ENCODE measurements at regions not wholly inside any gene's neighbourhood (a gene's known extent, or its start where the extent isn't known, plus 50 kb on each side); places are given as distances from the start of the nearest gene placed in this dataset.

- ATAC-seq (ENCODE audit: insufficient read depth, low FRiP score) (no peak), DNase-seq (no peak)
- no peak overlapping the region for H3K4me3 ChIP-seq
- no peak overlapping the region for H3K9ac ChIP-seq (ENCODE audit: insufficient read depth in 1 of 2, low read length in 2 of 2)
- no peaks in the 10 kb centered on the region for H3K36me3 ChIP-seq (ENCODE audit: control insufficient read depth in 4 of 4, insufficient read depth in 4 of 4, low read length in 4 of 4)
- H3K9me3 ChIP-seq (ENCODE audit: control insufficient read depth in 4 of 4, insufficient read depth in 3 of 4, low read length in 3 of 4), result no peaks in the 10 kb centered on the region
- no peaks in the 10 kb centered on the region for H3K27me3 ChIP-seq (ENCODE audit: control insufficient read depth in 3 of 3, insufficient read depth in 3 of 3, low read length in 2 of 3)
- no peak overlapping the region for H3K27ac ChIP-seq (ENCODE audit: low read depth in 1 of 2, low read length in 1 of 2)
- H3K4me1 ChIP-seq (ENCODE audit: control insufficient read depth in 5 of 5, insufficient read depth in 5 of 5, low read length in 5 of 5), result peaks cover 0 to 5% (median 0%) of the 10 kb centered on the region in 5 donors
- TF ChIP-seq CTCF (IDR thresholded peaks at IDR 0.05; ENCODE audit: control extremely low read depth, extremely low read depth), result no peak
- WGBS, 2 donors, result 90 to 91% methylated on average over 1 of the region's 1 CpG
Observed at GRCh38 chr1:182331387-182331786, 60.2 kb downstream of the GLUL start.

- Histone ChIP-seq H3K4me3 (no peak overlapping the region), H3K36me3 (ENCODE audit: control insufficient read depth in 4 of 4, insufficient read depth in 4 of 4, low read length in 4 of 4) (no peaks in the 10 kb centered on the region), H3K9me3 (ENCODE audit: control insufficient read depth in 4 of 4, insufficient read depth in 3 of 4, low read length in 3 of 4) (no peaks in the 10 kb centered on the region), H3K4me1 (ENCODE audit: control insufficient read depth in 5 of 5, insufficient read depth in 5 of 5, low read length in 5 of 5) (no peaks in the 10 kb centered on the region), H3K9ac (ENCODE audit: insufficient read depth in 1 of 2, low read length in 2 of 2) (no peak overlapping the region), H3K27me3 (ENCODE audit: control insufficient read depth in 3 of 3, insufficient read depth in 3 of 3, low read length in 2 of 3) (no peaks in the 10 kb centered on the region), H3K27ac (ENCODE audit: low read depth in 1 of 2, low read length in 1 of 2) (no peak overlapping the region)
- DNase-seq (no peak), ATAC-seq (ENCODE audit: insufficient read depth, low FRiP score) (no peak)
- no peak for TF ChIP-seq CTCF (IDR thresholded peaks at IDR 0.05; ENCODE audit: control extremely low read depth, extremely low read depth)
Observed at GRCh38 chr1:182330303-182330702, 61.3 kb downstream of the GLUL start.

GRCh38 chr1:182329471-182329870, 62.1 kb downstream of the GLUL start:
- TF ChIP-seq CTCF (IDR thresholded peaks at IDR 0.05; ENCODE audit: control extremely low read depth, extremely low read depth), result no peak
- Histone ChIP-seq H3K9me3 (ENCODE audit: control insufficient read depth in 4 of 4, insufficient read depth in 3 of 4, low read length in 3 of 4) (no peaks in the 10 kb centered on the region), H3K4me3 (no peak overlapping the region), H3K9ac (ENCODE audit: insufficient read depth in 1 of 2, low read length in 2 of 2) (no peak overlapping the region), H3K27ac (ENCODE audit: low read depth in 1 of 2, low read length in 1 of 2) (no peak overlapping the region), H3K27me3 (ENCODE audit: control insufficient read depth in 3 of 3, insufficient read depth in 3 of 3, low read length in 2 of 3) (no peaks in the 10 kb centered on the region), H3K36me3 (ENCODE audit: control insufficient read depth in 4 of 4, insufficient read depth in 4 of 4, low read length in 4 of 4) (no peaks in the 10 kb centered on the region), H3K4me1 (ENCODE audit: control insufficient read depth in 5 of 5, insufficient read depth in 5 of 5, low read length in 5 of 5) (no peaks in the 10 kb centered on the region)
- WGBS, 2 donors, result 48 to 60% methylated on average over 2 of the region's 2 CpGs
- no peak for DNase-seq
- ATAC-seq (ENCODE audit: insufficient read depth, low FRiP score), result no peak

GRCh38 chr1:182328591-182328990, 63.0 kb downstream of the GLUL start:
- ATAC-seq (ENCODE audit: insufficient read depth, low FRiP score), result no peak
- no peak for TF ChIP-seq CTCF (IDR thresholded peaks at IDR 0.05; ENCODE audit: control extremely low read depth, extremely low read depth)
- Histone ChIP-seq H3K4me1 (ENCODE audit: control insufficient read depth in 5 of 5, insufficient read depth in 5 of 5, low read length in 5 of 5) (no peaks in the 10 kb centered on the region), H3K27ac (ENCODE audit: low read depth in 1 of 2, low read length in 1 of 2) (no peak overlapping the region), H3K36me3 (ENCODE audit: control insufficient read depth in 4 of 4, insufficient read depth in 4 of 4, low read length in 4 of 4) (no peaks in the 10 kb centered on the region), H3K9me3 (ENCODE audit: control insufficient read depth in 4 of 4, insufficient read depth in 3 of 4, low read length in 3 of 4) (no peaks in the 10 kb centered on the region), H3K9ac (ENCODE audit: insufficient read depth in 1 of 2, low read length in 2 of 2) (no peak overlapping the region), H3K27me3 (ENCODE audit: control insufficient read depth in 3 of 3, insufficient read depth in 3 of 3, low read length in 2 of 3) (no peaks in the 10 kb centered on the region), H3K4me3 (no peak overlapping the region)
- no peak for DNase-seq
- WGBS, 2 donors, result 96% methylated on average over 16 of the region's 16 CpGs

Measured in lung (tissue), 11 donors.